K562 (cell line): ENCODE measurements at regions not wholly inside any gene's neighbourhood (a gene's known extent, or its start where the extent isn't known, plus 50 kb on each side); places are given as distances from the start of the nearest gene placed in this dataset.

Experiments
- EP300 ChIP-seq: IDR thresholded peaks from 2 replicates; pipeline ENCODE4 v1.6.1; 2012; ENCODE audit warnings: low read length, improper control_type of control experiment
- ETV6 ChIP-seq, 3 experiments: fragments of 150-350 bp in 1 of 3; sonication (generic) in 1 of 3; formaldehyde crosslinking in 1 of 3; IDR thresholded peaks; 2 replicates each; pipeline versions ENCODE4 v1.6.1 to v1.8.0; 2014 to 2022; ENCODE audit warnings: borderline replicate concordance in 2 of 3, low read depth in 2 of 3, antibody characterized with exemption in 1 of 3, low read length in 1 of 3, mild to moderate bottlenecking in 1 of 3, missing genetic modification reagents in 1 of 3
- MAX ChIP-seq: sonication (generic); formaldehyde crosslinking; IDR thresholded peaks from 2 replicates; pipeline ENCODE4 v1.9.0; 2022; ENCODE audit warnings: mild to moderate bottlenecking, missing genetic modification reagents
- MCM2 ChIP-seq: fragments of 450-650 bp; IDR thresholded peaks from 2 replicates; pipeline ENCODE4 v1.6.1; 2017; ENCODE audit warnings: low read depth, mild to moderate bottlenecking
- MEF2A ChIP-seq: IDR thresholded peaks from 2 replicates; pipeline ENCODE4 v1.6.1; 2011; ENCODE audit warnings: low read depth, mild to moderate bottlenecking, low read length, moderate library complexity; ENCODE audit not compliant: control insufficient read depth
- MYNN ChIP-seq, 2 experiments: sonication (generic); formaldehyde crosslinking in 1 of 2; IDR thresholded peaks; 2 replicates each; pipeline versions ENCODE4 v1.5.0 to v1.6.1; 2016 to 2020; ENCODE audit warnings: antibody characterized with exemption in 1 of 2, missing genetic modification reagents in 1 of 2
- PML ChIP-seq: IDR thresholded peaks from 2 replicates; pipeline ENCODE4 v1.6.1; 2012; ENCODE audit warnings: low read length, inconsistent platforms
- RBFOX2 ChIP-seq: fragments of 200-400 bp; formaldehyde crosslinking; IDR thresholded peaks from 2 replicates; pipeline ENCODE4 v1.6.1; 2017; ENCODE audit warnings: low read depth, mild to moderate bottlenecking, low read length, moderate library complexity
- TAF1 ChIP-seq: IDR thresholded peaks from 2 replicates; pipeline ENCODE4 v1.6.1; 2011; ENCODE audit warnings: mild to moderate bottlenecking, low read length, moderate library complexity; ENCODE audit not compliant: insufficient read depth, control insufficient read depth, severe bottlenecking; ENCODE audit errors: extremely low read depth
- XRCC5 ChIP-seq: fragments of 200-400 bp; formaldehyde crosslinking; IDR thresholded peaks from 2 replicates; pipeline ENCODE4 v1.6.1; 2017; ENCODE audit warnings: low read depth, mild to moderate bottlenecking, low read length
- YY1 ChIP-seq, 3 experiments: IDR thresholded peaks; 2 replicates each; pipeline ENCODE4 v1.6.1; 2011; ENCODE audit warnings: low read length in 2 of 3, mild to moderate bottlenecking in 2 of 3, moderate library complexity in 2 of 3, borderline replicate concordance in 1 of 3, control low read depth in 1 of 3, low read depth in 1 of 3; ENCODE audit not compliant: insufficient read depth in 3 of 3, insufficient replicate concordance in 2 of 3, control insufficient read depth in 1 of 3, insufficient read length in 1 of 3; ENCODE audit errors: extremely low read depth in 1 of 3
- TF ChIP-seq, protein P1 (sequence below): sonication (generic); formaldehyde crosslinking; IDR thresholded peaks from 2 replicates; pipeline ENCODE4 v1.8.0; 2022; ENCODE audit warnings: mild to moderate bottlenecking, missing genetic modification reagents
- TF ChIP-seq, protein P2 (sequence below): IDR thresholded peaks from 2 replicates; pipeline ENCODE4 v1.6.1; 2011; ENCODE audit warnings: borderline replicate concordance, low read depth, mild to moderate bottlenecking, moderate library complexity, low read length; ENCODE audit not compliant: insufficient read depth, poor library complexity, severe bottlenecking
- TF ChIP-seq, protein P3 (sequence below): IDR thresholded peaks from 3 replicates; pipeline ENCODE4 v1.6.1; 2011; ENCODE audit warnings: borderline replicate concordance, mild to moderate bottlenecking, moderate library complexity; ENCODE audit not compliant: insufficient read length; ENCODE audit errors: extremely low read depth
- TF ChIP-seq, protein P4 (sequence below): fragments of 450-650 bp; conservative IDR thresholded peaks from 2 replicates; pipeline ENCODE4 v1.6.1; 2016; ENCODE audit warnings: missing genetic modification characterization, low read depth, mild to moderate bottlenecking, missing compliant biosample characterization, moderate library complexity

- TF ChIP-seq, protein P1, sequence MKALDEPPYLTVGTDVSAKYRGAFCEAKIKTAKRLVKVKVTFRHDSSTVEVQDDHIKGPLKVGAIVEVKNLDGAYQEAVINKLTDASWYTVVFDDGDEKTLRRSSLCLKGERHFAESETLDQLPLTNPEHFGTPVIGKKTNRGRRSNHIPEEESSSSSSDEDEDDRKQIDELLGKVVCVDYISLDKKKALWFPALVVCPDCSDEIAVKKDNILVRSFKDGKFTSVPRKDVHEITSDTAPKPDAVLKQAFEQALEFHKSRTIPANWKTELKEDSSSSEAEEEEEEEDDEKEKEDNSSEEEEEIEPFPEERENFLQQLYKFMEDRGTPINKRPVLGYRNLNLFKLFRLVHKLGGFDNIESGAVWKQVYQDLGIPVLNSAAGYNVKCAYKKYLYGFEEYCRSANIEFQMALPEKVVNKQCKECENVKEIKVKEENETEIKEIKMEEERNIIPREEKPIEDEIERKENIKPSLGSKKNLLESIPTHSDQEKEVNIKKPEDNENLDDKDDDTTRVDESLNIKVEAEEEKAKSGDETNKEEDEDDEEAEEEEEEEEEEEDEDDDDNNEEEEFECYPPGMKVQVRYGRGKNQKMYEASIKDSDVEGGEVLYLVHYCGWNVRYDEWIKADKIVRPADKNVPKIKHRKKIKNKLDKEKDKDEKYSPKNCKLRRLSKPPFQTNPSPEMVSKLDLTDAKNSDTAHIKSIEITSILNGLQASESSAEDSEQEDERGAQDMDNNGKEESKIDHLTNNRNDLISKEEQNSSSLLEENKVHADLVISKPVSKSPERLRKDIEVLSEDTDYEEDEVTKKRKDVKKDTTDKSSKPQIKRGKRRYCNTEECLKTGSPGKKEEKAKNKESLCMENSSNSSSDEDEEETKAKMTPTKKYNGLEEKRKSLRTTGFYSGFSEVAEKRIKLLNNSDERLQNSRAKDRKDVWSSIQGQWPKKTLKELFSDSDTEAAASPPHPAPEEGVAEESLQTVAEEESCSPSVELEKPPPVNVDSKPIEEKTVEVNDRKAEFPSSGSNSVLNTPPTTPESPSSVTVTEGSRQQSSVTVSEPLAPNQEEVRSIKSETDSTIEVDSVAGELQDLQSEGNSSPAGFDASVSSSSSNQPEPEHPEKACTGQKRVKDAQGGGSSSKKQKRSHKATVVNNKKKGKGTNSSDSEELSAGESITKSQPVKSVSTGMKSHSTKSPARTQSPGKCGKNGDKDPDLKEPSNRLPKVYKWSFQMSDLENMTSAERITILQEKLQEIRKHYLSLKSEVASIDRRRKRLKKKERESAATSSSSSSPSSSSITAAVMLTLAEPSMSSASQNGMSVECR (CRISPR knock-in tag): no peak
- TF ChIP-seq MCM2: no peak
- no peak for TF ChIP-seq YY1 (IDR thresholded peaks at IDR 0.05; ENCODE audit: borderline replicate concordance in 1 of 3, control insufficient read depth in 1 of 3, extremely low read depth in 1 of 3, insufficient read depth in 3 of 3, insufficient read length in 1 of 3, insufficient replicate concordance in 2 of 3, low read depth in 1 of 3, low read length in 2 of 3)
- no peak for TF ChIP-seq XRCC5
- no peak for TF ChIP-seq MYNN (IDR thresholded peaks at IDR 0.05)
- no peak for TF ChIP-seq MYNN (CRISPR knock-in tag; IDR thresholded peaks at IDR 0.05)
- TF ChIP-seq TAF1: no peak
- no peak for TF ChIP-seq MAX (CRISPR knock-in tag)
- no peak for TF ChIP-seq RBFOX2
- peak; percentile 67 for TF ChIP-seq EP300
- TF ChIP-seq, protein P2, sequence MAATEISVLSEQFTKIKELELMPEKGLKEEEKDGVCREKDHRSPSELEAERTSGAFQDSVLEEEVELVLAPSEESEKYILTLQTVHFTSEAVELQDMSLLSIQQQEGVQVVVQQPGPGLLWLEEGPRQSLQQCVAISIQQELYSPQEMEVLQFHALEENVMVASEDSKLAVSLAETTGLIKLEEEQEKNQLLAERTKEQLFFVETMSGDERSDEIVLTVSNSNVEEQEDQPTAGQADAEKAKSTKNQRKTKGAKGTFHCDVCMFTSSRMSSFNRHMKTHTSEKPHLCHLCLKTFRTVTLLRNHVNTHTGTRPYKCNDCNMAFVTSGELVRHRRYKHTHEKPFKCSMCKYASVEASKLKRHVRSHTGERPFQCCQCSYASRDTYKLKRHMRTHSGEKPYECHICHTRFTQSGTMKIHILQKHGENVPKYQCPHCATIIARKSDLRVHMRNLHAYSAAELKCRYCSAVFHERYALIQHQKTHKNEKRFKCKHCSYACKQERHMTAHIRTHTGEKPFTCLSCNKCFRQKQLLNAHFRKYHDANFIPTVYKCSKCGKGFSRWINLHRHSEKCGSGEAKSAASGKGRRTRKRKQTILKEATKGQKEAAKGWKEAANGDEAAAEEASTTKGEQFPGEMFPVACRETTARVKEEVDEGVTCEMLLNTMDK: no peak
- no peak for TF ChIP-seq MEF2A
- TF ChIP-seq, protein P3, sequence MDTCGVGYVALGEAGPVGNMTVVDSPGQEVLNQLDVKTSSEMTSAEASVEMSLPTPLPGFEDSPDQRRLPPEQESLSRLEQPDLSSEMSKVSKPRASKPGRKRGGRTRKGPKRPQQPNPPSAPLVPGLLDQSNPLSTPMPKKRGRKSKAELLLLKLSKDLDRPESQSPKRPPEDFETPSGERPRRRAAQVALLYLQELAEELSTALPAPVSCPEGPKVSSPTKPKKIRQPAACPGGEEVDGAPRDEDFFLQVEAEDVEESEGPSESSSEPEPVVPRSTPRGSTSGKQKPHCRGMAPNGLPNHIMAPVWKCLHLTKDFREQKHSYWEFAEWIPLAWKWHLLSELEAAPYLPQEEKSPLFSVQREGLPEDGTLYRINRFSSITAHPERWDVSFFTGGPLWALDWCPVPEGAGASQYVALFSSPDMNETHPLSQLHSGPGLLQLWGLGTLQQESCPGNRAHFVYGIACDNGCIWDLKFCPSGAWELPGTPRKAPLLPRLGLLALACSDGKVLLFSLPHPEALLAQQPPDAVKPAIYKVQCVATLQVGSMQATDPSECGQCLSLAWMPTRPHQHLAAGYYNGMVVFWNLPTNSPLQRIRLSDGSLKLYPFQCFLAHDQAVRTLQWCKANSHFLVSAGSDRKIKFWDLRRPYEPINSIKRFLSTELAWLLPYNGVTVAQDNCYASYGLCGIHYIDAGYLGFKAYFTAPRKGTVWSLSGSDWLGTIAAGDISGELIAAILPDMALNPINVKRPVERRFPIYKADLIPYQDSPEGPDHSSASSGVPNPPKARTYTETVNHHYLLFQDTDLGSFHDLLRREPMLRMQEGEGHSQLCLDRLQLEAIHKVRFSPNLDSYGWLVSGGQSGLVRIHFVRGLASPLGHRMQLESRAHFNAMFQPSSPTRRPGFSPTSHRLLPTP: no peak
- TF ChIP-seq ETV6 (IDR thresholded peaks at IDR 0.05; ENCODE audit: borderline replicate concordance in 1 of 2, low read depth in 2 of 2, low read length in 1 of 2): no peak
- TF ChIP-seq ETV6 (CRISPR knock-in tag; IDR thresholded peaks at IDR 0.05; ENCODE audit: borderline replicate concordance): no peak
- TF ChIP-seq PML: peak; percentile 76
- TF ChIP-seq, protein P4, sequence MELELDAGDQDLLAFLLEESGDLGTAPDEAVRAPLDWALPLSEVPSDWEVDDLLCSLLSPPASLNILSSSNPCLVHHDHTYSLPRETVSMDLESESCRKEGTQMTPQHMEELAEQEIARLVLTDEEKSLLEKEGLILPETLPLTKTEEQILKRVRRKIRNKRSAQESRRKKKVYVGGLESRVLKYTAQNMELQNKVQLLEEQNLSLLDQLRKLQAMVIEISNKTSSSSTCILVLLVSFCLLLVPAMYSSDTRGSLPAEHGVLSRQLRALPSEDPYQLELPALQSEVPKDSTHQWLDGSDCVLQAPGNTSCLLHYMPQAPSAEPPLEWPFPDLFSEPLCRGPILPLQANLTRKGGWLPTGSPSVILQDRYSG (tag): no peak
These were observed 99.8 kb upstream of the TEX13C start (continued) for GRCh38 chrX:125219852-125220251.
